DMS53 treated with DMSO at 0.1 percent for 48 hours (cell line): ENCODE measurements at regions not wholly inside any gene's neighbourhood (a gene's known extent, or its start where the extent isn't known, plus 50 kb on each side); places are given as distances from the start of the nearest gene placed in this dataset.
"Not testable (repeated sequence)": the region's sequence is repeated elsewhere in the genome, so short reads cannot be mapped to it uniquely, and the experiment has no call there.

Source experiments
- DNase-seq: peaks from one replicate; lab custom pipeline; 2025; ENCODE audit not compliant: unreplicated experiment; lab: John Stamatoyannopoulos, UW

DNA sequence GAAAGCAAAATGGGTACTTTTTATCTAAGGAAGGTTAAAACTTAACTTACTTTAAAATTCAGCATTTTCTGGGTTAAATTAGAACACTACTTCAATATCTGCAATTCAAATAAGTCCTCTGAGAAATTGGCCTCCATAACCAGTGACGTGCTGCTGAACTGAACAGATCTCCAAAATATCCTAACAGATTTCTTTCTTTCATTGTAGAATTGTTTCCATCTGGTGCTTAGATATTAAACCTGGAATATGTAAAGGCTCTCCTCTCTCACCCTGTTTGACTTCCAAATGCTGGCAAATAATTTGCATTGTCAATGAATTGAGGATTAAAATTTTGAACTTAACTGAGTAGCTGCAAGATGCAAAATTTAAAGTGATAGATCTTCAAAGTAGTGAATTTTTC lies 316.9 kb upstream of the CXADR start:
- no peak for DNase-seq

DNA sequence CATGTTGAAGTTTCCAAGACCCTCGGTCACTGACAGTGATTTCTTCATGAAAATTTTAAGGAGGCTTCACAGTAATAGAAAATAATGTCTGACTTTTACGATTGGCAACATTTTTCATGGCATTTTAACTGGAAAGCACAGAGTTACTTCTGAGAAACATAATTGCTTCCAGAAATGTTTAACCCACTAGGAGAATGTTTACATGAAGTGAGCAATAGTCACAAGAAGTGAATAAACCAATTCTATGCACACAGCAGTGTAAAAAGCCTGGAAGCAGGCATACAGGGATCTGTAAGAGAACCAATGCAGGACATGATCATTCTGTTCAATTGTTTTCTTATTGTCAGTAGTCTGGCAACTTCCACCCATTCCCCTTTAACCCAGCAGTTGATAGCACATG lies 316.2 kb upstream of the CXADR start:
- DNase-seq = no peak

DNA sequence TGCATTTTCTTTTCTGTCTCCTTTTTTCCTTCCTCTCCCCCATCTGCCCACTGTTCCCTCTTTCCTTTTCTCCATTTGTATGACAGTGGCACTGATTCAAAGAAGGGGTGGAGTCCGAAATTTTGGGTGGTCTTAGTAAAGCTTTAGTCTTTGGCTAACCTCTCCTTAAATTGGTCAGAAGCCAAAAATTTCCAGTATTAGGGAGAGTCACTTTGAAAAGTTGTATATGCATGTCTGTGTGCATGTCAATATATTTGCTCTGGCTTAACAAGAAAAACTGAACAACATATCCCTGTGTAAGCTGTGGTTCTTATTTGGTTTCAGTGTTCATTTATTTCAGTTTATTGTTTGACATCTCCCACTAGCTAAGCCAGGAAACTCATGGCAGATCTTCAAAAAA lies 314.8 kb upstream of the CXADR start:
- no peak for DNase-seq

DNA sequence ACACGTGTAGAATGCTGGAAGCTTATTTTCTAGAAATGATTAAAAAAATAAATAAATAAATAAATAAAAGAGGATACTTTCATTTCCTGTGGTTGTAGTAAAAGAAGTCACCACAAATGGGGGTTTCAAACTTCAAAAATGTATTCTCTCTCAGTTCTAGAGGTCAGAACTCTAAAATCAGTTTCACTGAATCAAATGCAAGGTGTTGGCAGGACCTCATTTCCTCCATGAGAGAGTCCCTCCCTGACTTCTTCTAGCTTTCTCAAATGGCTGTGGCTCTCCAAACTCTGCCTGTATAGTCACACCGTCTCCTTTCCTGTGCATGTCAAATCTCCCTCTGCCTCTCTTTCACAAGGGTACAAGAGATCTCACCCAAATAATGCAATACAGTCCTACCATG lies 312.6 kb upstream of the CXADR start:
- no peak for DNase-seq

DNA sequence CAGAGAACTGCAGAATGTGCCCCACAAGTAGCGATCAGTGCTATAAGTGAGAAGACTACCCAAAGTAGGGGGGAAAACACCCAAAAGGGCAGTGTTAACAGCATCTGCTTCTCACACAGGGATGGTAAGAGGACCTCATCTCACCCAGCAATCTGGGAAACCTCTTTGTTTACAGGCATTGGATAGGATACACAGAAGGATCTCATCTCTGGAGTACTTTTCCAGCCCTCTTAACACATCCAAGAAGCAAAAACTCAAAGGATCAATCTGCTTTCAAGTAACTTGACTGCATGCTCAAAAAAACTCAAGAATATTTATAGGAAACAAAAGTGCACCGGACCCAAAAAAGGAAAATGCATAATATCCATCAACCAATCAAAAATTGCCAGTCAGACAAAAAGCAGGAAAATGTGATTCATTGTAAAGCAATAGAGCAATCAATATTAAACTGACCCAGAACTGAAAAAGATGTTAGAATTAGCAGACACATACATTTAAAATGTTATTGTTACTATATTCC lies 311.0 kb upstream of the CXADR start:
- DNase-seq = no peak

DNA sequence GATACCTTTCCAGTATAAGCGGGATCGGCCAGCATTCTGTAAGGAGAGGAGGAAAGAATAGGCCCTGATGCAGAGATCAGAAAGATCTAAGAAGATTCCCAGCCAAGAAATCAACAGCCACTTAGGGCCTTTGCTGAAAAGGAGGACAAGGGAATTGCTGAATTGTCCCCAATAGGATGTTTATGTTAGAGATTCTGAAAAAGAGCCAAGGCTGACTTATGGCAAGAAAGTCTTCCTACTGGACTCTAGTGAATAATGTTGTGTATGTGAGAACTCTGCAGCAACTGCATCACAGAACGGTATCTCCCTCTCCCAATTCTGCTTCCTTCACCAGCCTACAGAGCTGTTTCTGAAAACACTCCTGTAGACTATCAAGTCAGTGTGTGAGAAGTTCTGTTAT lies 298.0 kb upstream of the CXADR start:
- no peak for DNase-seq

DNA sequence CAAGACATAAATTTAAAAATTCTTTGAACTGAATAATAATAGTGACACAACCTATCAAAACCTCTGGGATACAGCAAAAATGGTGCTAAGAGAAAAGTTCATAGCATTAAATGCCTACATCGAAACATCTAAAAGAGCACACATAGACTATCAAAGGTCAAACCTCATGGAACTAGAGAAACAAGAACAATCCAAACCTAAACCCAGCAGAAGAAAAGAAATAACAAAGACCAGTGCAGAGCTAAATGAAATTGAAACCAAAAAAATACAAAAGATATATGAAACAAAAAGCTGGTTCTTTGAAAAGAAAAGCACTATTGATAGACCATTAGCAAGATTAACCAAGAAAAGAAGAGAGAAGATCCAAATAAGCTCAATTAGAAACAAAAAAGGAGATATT lies 293.8 kb upstream of the CXADR start:
- not testable (repeated sequence) for DNase-seq

DNA sequence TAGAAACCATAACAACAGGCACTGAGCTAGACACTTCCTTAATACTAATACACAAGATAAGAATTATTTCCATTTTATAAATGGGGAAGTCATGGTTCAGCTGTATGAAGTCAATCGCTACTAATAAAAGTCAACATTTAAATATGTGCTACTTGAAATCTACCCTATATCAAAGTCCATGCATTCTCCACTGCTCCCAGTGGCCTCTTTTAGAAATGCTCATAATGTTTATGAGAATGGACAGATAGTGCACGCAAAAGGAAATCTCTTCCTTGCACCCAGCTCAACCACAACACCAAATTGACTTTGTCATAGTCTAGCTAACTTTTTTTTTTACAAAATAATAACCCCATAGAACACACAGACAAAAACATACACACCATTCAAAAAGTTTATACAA lies 281.7 kb upstream of the CXADR start:
- DNase-seq = no peak

DNA sequence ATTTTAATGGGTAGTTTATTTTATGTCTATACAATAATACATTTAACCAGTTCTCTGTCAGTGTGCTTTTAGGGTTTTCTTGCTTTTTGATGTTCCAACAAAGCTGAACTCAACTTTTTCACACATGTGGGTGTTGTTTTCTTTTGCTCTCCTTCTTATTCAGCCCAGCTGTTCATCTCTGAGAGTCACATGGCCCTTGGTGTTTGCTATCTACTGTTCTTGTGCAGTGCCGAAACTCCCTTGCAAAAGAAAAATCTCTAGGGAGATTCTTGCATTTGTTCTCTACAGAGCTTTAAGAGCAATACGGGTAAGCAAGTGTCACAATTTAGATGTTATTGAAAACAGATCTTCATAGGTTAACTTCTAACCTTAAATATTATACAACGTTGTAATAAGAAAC lies 281.1 kb upstream of the CXADR start:
- DNase-seq = no peak

DNA sequence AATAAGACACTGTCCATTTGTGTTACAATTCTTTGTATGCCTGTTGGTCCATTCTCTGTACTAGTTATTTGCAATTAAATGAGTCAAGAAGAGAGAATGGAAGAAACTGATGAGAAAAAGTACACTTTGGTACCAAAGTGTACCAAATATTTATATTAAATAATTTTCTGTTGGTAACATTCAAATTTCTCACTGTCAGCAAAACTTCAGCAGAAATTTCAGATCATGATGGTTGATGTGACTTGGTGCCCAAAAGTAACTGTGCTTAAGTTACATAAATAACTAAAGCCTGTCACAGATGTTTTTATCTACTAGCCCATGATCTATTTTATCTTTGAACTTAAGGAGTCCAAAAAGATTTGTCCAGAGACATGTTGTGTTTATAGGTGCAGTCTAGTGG lies 274.4 kb upstream of the CXADR start:
- DNase-seq = no peak

DNA sequence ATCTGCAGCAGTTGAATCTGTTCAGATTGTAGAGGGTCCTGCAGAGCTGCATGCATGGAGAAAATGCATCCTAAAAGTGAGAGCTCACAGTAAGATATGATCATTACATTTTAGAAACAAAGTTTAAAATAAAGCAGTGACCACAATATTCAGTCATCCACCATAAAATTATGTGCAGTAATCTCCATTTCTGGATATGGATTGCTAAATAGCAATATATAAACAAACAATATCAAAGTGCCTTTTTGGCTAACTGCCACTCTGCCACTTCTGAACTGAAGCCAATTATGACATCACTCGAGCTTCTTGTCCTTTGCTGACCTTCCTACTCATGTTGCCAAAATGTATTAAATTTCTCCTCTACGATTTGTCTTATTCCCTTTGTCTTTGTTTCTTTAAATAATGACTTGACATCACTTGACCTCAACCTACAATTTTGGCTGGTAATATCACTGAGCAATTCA lies 262.0 kb upstream of the CXADR start:
- no peak for DNase-seq

DNA sequence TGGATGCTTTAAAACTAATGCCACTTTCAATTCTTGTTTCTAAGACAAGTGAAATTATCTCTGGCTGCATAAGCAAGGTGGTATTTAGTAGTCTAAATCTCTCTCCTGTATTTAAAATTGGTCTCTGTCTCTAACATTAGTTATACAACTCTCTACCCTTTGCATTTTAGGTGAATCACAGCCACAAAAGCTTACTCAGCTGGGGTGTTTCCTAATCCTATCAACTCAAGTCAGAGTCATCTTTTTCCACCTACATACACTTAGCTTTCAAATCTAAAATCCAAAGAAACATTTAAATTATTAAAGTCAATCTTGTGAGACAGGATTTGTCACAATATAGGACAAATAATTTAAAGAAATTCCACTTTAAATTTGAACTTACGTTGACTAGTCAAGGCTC lies 255.1 kb upstream of the CXADR start:
- no peak for DNase-seq

DNA sequence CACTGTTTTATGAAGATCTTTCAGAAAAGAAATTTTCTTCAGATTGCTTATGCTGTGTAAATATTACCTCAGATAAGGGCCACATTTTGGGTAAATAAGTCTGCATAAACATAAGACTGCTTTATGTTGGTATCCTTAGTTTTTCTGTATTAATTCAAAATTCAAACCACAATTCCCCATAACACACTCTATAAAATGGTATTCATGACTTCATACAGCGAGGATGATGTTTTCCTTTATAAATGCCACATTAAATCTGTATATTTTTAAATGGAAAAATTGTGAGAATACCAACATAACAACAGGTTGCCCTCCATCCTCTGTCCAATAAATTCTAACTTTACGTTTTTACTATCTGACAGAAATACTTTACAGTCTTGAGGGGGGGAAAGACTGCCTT lies 248.7 kb upstream of the CXADR start:
- no peak for DNase-seq

DNA sequence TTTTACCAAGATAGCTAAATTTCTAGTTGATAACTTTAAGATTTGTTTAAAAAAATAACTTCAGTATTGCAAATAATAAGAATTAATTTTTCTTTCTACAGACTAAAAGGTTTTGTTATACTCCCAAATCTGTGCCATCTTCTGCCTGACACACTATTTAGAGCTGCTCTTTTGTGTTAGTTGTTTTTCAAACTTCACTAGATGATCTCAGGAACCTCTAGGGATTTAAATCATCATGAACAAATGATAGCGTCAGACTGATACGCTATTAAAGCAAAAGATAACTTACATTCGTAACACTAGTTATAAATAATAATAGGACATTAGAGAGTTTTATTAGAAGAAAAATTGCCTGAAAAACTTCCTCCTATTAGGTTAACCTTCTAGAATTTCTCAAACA lies 243.1 kb upstream of the CXADR start:
- no peak for DNase-seq

DNA sequence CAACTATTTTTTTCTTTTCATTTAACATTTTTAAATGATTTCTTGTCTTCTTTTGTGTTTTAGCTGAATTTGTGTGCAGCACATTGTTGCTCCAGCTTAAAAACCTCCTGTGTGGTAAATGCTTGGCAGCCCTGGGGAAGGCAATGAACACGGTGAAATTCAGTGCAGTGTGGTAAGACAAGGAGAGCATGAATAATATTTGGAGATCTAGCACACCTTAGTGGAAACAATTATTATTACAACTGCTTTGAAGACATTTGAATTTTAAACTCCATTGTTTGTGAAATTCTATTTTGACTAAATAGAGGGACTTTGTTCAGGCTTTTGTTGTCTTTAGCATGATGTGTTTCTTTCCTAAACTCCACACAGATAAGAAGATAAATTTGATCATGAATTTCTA lies 242.6 kb upstream of the CXADR start:
- DNase-seq = peak; percentile 23

DNA sequence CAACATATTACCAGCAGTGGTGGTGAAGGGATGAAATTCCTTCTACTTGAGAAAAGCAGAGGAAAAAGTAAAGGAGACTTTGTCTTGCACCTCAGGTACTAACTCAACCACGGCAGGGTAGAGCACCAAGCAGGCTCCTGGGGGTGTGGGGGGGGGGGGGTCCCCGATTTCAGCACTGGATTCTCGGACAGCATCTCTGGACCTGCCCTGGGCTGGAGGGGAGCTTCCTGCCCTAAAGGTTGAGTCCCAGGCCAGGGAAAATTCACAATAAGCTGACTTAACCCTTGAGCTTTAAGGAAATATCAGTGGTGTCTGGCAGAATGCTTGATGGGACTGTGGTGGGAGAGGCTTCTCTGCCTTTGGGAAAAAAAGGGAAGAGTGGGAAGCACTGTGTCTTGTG lies 233.2 kb upstream of the CXADR start:
- no peak for DNase-seq

DNA sequence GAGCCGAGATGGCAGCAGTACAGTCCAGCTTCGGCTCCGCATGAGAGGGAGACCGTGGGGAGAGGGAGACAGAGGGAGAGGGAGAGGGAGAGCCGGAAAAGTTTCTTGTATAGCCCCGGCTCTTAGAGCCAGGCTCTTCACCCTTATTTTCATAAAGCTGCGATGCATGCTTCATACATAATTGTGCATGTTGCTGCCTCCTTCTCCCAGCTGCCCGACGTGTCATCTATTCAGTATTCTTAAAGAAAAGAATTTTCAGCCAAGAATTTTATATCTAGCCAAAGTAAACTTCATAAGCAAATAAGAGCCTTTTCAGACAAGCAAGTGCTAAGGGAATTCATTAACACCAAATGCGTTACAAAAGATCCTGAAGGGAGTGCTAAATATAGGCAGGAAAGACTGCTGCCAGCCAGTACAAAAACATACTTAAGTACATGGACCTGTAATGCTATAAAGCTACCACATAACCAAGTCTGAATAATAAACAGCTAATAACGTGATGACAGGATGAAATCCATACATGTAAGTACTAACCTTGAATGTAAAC lies 219.8 kb upstream of the CXADR start:
- DNase-seq = not testable (repeated sequence)

DNA sequence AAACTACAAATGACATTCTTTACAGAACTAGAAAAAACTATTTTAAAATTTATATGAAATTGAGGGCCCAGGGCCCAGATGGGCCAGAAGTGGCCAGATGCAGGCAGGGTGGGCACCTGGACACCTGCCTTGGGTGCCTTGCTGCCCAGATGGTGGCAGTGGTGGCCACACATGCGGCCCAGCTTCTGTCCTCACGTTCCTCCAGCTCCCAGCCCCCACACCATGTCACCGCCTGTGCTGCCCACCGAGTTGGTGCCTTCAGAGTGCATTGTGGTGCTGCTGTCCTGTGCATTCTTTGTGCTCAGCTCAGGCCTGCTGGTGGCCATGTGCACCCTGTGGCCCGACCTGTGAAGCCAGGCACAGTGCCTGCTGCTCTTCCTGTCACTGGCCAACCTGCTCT lies 216.8 kb upstream of the CXADR start:
- no peak for DNase-seq

DNA sequence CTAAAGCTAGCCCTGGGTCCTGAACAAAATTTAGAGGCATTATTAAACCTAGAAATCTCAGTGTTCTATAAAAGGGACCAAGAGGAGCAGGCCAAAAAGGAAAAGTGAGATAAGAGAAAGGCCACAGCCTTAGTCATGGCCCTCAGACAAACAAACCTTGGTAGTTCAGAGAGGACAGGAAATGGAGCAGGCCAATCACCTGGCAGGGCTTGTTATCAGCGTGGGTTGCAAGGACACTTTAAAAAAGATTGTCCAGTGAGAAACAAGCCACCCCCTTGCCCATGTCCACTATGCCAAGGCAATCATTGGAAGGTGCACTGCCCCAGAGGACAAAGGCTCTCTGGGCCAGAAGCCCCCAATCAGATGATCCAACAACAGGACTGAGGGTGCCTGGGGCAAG lies 213.3 kb upstream of the CXADR start:
- DNase-seq = not testable (repeated sequence)

DNA sequence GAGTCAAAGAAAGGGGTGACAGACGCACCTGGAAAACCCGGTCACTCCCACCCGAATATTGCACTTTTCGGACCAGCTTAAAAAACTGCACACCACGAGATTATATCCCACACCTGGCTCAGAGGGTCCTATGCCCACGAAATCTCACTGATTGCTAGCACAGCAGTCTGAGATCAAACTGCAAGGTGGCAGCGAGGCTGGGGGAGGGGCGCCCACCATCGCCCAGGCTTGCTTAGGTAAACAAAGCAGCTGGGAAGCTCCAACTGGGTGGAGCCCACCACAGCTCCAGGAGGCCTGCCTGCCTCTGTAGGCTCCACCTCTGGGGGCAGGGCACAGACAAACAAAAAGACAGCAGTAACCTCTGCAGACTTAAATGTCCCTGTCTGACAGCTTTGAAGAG lies 185.1 kb upstream of the CXADR start:
- DNase-seq = not testable (repeated sequence)

DNA sequence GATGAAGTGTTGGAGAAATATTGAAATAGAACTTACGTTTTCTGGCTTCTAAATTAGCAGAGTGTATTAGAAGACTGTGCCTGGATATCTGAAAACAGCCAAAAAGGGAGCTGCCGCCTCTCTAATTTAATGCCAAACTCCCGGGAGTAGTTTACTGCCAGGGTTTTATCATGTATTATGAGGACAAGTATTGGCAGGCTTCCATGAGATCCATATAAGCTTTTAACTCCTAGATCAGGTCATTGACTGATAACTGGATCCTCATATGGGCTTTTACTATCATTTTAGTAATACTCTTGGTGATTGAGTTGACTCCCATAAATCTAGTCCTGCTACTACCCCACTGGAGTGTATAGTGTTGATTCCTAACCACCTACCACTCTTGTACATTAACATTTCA lies 178.4 kb upstream of the CXADR start:
- no peak for DNase-seq

DNA sequence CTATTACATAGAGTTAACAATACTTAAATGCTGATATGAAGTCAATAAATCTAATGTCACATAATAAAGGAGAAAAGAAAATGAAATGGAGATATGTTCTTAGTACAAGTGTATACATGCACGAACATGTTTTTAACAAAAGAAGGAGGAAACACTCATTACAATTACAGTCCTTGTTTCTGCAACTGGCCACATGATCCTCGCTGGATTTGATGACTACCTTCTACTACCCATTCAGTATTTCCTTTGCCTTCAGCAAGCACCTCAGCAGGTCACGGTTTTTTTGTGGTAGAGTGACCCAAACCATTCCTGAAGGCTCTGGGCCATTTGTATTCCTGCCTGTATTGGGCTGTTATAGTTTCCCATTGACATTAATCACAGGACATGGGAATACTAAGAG lies 172.8 kb upstream of the CXADR start:
- no peak for DNase-seq

DNA sequence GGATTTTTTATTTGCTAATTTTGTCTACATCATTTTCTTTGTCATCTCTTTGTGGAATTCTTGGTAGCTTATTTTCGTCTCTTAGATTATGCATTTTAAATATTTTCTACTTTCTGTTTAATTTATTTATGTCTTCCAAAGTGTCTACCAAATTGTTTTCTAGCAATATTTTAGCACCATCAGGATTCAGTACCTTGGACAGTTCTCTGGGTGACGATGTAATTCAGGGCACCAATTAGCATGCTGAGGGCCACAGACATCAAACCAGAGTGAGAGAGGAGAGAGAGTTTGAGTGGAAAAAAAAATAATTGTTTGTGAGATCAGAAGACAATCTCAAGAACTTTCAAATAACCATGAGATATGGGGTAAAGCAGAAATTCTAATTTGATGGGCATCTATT lies 169.8 kb upstream of the CXADR start:
- no peak for DNase-seq

DNA sequence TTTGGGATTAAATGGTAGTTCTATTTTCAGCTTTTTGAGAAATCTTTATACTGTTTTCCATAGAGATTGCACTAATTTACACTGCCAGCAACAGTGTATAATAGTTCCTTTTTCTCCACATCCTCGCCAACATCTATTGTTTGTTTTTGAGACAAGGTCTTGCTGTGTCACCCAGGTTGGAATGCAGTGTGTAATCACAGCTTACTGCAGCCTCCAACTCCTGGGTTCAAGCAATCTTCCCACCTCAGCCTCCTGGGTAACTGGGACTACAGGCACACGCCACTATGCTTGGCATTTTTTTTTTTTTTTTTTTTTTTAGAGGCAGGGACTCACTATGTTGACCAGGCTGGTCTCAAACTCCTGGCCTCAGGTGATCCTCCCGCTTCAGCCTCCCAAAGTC lies 164.5 kb upstream of the CXADR start:
- DNase-seq = no peak
